Mucosa of descending colon (tissue), 3 donors: ENCODE measurements at regions not wholly inside any gene's neighbourhood (a gene's known extent, or its start where the extent isn't known, plus 50 kb on each side); places are given as distances from the start of the nearest gene placed in this dataset.
A peak's percentile ranks its signal among the peaks of the same experiment; 100 is the strongest.

ENCODE experiments used
- ATAC-seq: fragments of 200-7000 bp; cut with Tn5 transposase; one replicate; pipeline ENCODE4 v1.9.1; 2020; ENCODE audit warnings: mild to moderate bottlenecking, moderate library complexity
- DNase-seq, 3 donors: peaks; one replicate each; pipeline ENCODE4 v3.0.0-alpha.2; 2020
- H3K36me3 ChIP-seq: fragments of 200-600 bp; one replicate; pipeline ENCODE4 v1.8.0; 2021; ENCODE audit warnings: low read depth, mild to moderate bottlenecking
- H3K4me1 ChIP-seq: fragments of 200-600 bp; one replicate; pipeline ENCODE4 v1.8.0; 2021; ENCODE audit warnings: low read depth, mild to moderate bottlenecking
- H3K4me3 ChIP-seq: fragments of 200-600 bp; one replicate; pipeline ENCODE4 v1.8.0; 2021; ENCODE audit warnings: mild to moderate bottlenecking
- H3K9me3 ChIP-seq: fragments of 200-600 bp; one replicate; pipeline ENCODE4 v1.8.0; 2021; ENCODE audit warnings: mild to moderate bottlenecking
- CTCF ChIP-seq: fragments of 200-600 bp; IDR thresholded peaks from one replicate; pipeline ENCODE4 v1.8.0; 2022; ENCODE audit warnings: antibody characterized with exemption, mild to moderate bottlenecking
- intact Hi-C, 2 donors: fragments of 100-400 bp; cut with DNase I in 1 of 2; cut with micrococcal nuclease in 1 of 2; formaldehyde crosslinking; loops; one replicate each; pipeline versions ENCODE4 v1.11.0 to v1.11.1; 2022; cut with DNase I, micrococcal nuclease
- donor health status: DM: no; HTN: no; CAD: no; lungs with moderate emphysema.
- donor health status: DM: no; HTN: no; CAD: no.
- donor health status: DM: no; HTN: yes; CAD: no.

GRCh38 chrX:69268611-69269010, 103.4 kb upstream of the PJA1 start:
- no peak overlapping the region for H3K4me3 ChIP-seq
- peak; percentile 64 for ATAC-seq
- intact Hi-C loops, result no loop called here
- H3K4me1 ChIP-seq, result no peaks in the 10 kb centered on the region
- H3K9me3 ChIP-seq, result no peaks in the 10 kb centered on the region
- no peak for DNase-seq
- no peaks in the 10 kb centered on the region for H3K36me3 ChIP-seq
- TF ChIP-seq CTCF, result no peak

- no peaks in the 10 kb centered on the region for H3K4me1 ChIP-seq
- DNase-seq, result no peak
- ATAC-seq, result no peak
- no peak overlapping the region for H3K4me3 ChIP-seq
- intact Hi-C loops, result no loop called here
- H3K9me3 ChIP-seq, result no peaks in the 10 kb centered on the region
- no peaks in the 10 kb centered on the region for H3K36me3 ChIP-seq
- no peak for TF ChIP-seq CTCF
Measured at GRCh38 chrX:69264158-69264581, 98.9 kb upstream of the PJA1 start.

- Histone ChIP-seq H3K36me3 (no peaks in the 10 kb centered on the region), H3K4me1 (no peaks in the 10 kb centered on the region)
- ATAC-seq, result no peak
Measured at GRCh38 chrX:69263251-69263820, 98.1 kb upstream of the PJA1 start.

GRCh38 chrX:69262036-69262936, 97.0 kb upstream of the PJA1 start:
- DNase-seq (no peak), ATAC-seq (no peak)
- Histone ChIP-seq H3K4me3 (no peak overlapping the region), H3K4me1 (no peaks in the 10 kb centered on the region), H3K9me3 (no peaks in the 10 kb centered on the region), H3K36me3 (no peaks in the 10 kb centered on the region)
- no peak for TF ChIP-seq CTCF
- intact Hi-C loops, result no loop called here

More at GRCh38 chrX:69263251-69263820, 98.1 kb upstream of the PJA1 start:
- DNase-seq, result no peak
- TF ChIP-seq CTCF, result no peak
- H3K9me3 ChIP-seq, result no peaks in the 10 kb centered on the region
- intact Hi-C loops, result no loop called here
- no peak overlapping the region for H3K4me3 ChIP-seq

GRCh38 chrX:69260169-69260568, 94.9 kb upstream of the PJA1 start:
- Histone ChIP-seq H3K36me3 (no peaks in the 10 kb centered on the region), H3K4me3 (no peak overlapping the region), H3K9me3 (no peaks in the 10 kb centered on the region), H3K4me1 (no peaks in the 10 kb centered on the region)
- intact Hi-C loops, result no loop called here
- ATAC-seq (no peak), DNase-seq (no peak)
- TF ChIP-seq CTCF, result no peak
